HFF-Myc (cell line): ENCODE measurements at regions not wholly inside any gene's neighbourhood (a gene's known extent, or its start where the extent isn't known, plus 50 kb on each side); places are given as distances from the start of the nearest gene placed in this dataset.

Source experiments
- DNase-seq: peaks from one replicate; pipeline ENCODE4 v3.0.0-alpha.2; 2011; ENCODE audit warnings: low read depth; ENCODE audit errors: extremely low read depth
- H3K4me3 ChIP-seq: replicated peaks from 2 replicates; pipeline ENCODE4 v1.5.1; 2011; ENCODE audit warnings: low read depth, mild to moderate bottlenecking, control low read depth, low read length
- CTCF ChIP-seq: IDR thresholded peaks from 2 replicates; pipeline ENCODE4 v1.5.1; 2012; ENCODE audit warnings: mild to moderate bottlenecking, low read depth, low read length, control low read depth; ENCODE audit errors: missing control alignments

GRCh38 chr11:70604630-70605467 is 206.5 kb downstream of the CTTN start:
- no peak overlapping the region for H3K4me3 ChIP-seq
- DNase-seq = no peak
- TF ChIP-seq CTCF = no peak

GRCh38 chr11:70605468-70605815 is 207.1 kb downstream of the CTTN start:
- no peak for TF ChIP-seq CTCF
- no peak overlapping the region for H3K4me3 ChIP-seq

GRCh38 chr11:70605846-70606245 is 207.5 kb downstream of the CTTN start:
- H3K4me3 ChIP-seq = no peak overlapping the region
- no peak for TF ChIP-seq CTCF
- no peak for DNase-seq

More at GRCh38 chr11:70605468-70605815, 207.1 kb downstream of the CTTN start:
- DNase-seq = no peak

DNA sequence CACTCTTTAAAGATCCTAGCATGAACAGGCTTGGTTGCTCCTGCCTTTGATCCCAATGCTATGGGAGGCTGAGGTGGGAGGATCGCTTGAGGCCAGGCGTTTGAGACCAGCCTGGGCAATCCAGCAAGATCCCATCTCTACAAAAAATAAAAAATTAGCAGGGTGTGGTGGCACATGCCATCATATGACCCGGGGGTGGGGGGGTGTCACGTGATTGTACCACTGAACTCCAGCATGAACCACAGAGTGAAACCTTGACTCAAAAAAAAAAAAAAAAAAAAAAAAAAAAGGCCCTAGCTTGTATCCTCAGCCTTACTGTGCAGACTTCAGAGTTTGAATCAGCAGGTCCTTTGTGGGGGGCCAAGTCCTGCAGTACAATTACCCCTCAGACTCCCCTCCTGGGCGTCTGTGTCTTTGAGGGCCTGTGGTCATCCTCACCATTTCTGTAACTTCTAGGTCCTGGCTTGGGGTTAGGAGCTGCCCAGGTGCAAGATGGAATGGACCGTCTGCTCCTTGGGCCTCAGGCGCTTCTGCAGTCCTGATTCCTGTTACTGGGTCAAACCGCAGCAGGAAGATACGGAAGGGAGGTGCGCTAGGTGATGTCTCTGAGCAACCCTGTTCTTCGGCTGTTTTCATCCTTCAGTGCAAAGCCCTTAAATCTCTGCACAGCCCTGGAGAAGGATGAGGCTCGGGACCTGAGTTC is 208.1 kb downstream of the CTTN start:
- TF ChIP-seq CTCF = no peak
- no peak overlapping the region for H3K4me3 ChIP-seq
- no peak for DNase-seq

- no peak for DNase-seq
- no peak overlapping the region for H3K4me3 ChIP-seq
- no peak for TF ChIP-seq CTCF
These were observed 208.6 kb downstream of the CTTN start for GRCh38 chr11:70606951-70607330.

- H3K4me3 ChIP-seq = no peak overlapping the region
- no peak for TF ChIP-seq CTCF
- no peak for DNase-seq
These were observed 209.2 kb downstream of the CTTN start for GRCh38 chr11:70607561-70607960.
